ENCODE measurements at regions not wholly inside any gene's neighbourhood (a gene's known extent, or its start where the extent isn't known, plus 50 kb on each side); places are given as distances from the start of the nearest gene placed in this dataset.

GRCh38 chr2:146123256-146123655, 1603.3 kb upstream of the ZEB2 start:
- Mint-ChIP-seq H3K27ac (no peak overlapping the region), H3K4me1 (no peaks in the 10 kb centered on the region), H3K36me3 (no peaks in the 10 kb centered on the region), H3K27me3 (ENCODE audit: low read depth in 3 of 3) (no peaks in the 10 kb centered on the region), H3K9me3 (peaks cover 0 to 3% (median 0%) of the 10 kb centered on the region in 6 donors), H3K4me3 (no peak overlapping the region)
- DNase-seq = no peak

- Mint-ChIP-seq H3K4me3 (no peak overlapping the region), H3K9me3 (peaks cover 0 to 8% (median 3%) of the 10 kb centered on the region in 6 donors), H3K27ac (no peak overlapping the region)
These were observed 1599.7 kb upstream of the ZEB2 start for GRCh38 chr2:146119586-146119985.

GRCh38 chr2:146108993-146109392, 1589.1 kb upstream of the ZEB2 start:
- Mint-ChIP-seq H3K36me3 (no peaks in the 10 kb centered on the region), H3K9me3 (peaks cover 0 to 10% (median 3%) of the 10 kb centered on the region in 6 donors), H3K27ac (no peak overlapping the region), H3K27me3 (ENCODE audit: low read depth in 3 of 3) (no peaks in the 10 kb centered on the region), H3K4me3 (no peak overlapping the region), H3K4me1 (no peaks in the 10 kb centered on the region)
- no peak for DNase-seq

More at GRCh38 chr2:146119586-146119985, 1599.7 kb upstream of the ZEB2 start:
- H3K27me3 Mint-ChIP-seq (ENCODE audit: low read depth in 3 of 3) = no peaks in the 10 kb centered on the region
- H3K36me3 Mint-ChIP-seq = no peaks in the 10 kb centered on the region
- no peak for DNase-seq
- no peaks in the 10 kb centered on the region for H3K4me1 Mint-ChIP-seq

GRCh38 chr2:146094185-146094584, 1574.3 kb upstream of the ZEB2 start:
- Mint-ChIP-seq H3K36me3 (peaks cover 0 to 9% (median 0%) of the 10 kb centered on the region in 3 donors), H3K9me3 (peaks cover 13 to 44% (median 23%) of the 10 kb centered on the region in 6 donors), H3K4me1 (no peaks in the 10 kb centered on the region), H3K27ac (no peak overlapping the region), H3K4me3 (no peak overlapping the region), H3K27me3 (ENCODE audit: low read depth in 3 of 3) (peaks cover 0 to 2% (median 0%) of the 10 kb centered on the region in 3 donors)
- no peak for DNase-seq

GRCh38 chr2:146081459-146081858, 1561.5 kb upstream of the ZEB2 start:
- no peak for DNase-seq
- Mint-ChIP-seq H3K4me1 (no peaks in the 10 kb centered on the region), H3K9me3 (peaks cover 0 to 21% (median 7%) of the 10 kb centered on the region in 6 donors), H3K27ac (no peak overlapping the region), H3K27me3 (ENCODE audit: low read depth in 3 of 3) (peaks cover 0 to 2% (median 1%) of the 10 kb centered on the region in 3 donors), H3K36me3 (no peaks in the 10 kb centered on the region), H3K4me3 (no peak overlapping the region)

GRCh38 chr2:146080925-146081324, 1561.0 kb upstream of the ZEB2 start:
- no peak for DNase-seq
- no peaks in the 10 kb centered on the region for H3K36me3 Mint-ChIP-seq
- H3K4me3 Mint-ChIP-seq = no peak overlapping the region
- peaks cover 0 to 16% (median 11%) of the 10 kb centered on the region in 6 donors for H3K9me3 Mint-ChIP-seq
- H3K27ac Mint-ChIP-seq = no peak overlapping the region
- peaks cover 0 to 2% (median 1%) of the 10 kb centered on the region in 3 donors for H3K27me3 Mint-ChIP-seq (ENCODE audit: low read depth in 3 of 3)
- H3K4me1 Mint-ChIP-seq = no peaks in the 10 kb centered on the region

- Mint-ChIP-seq H3K36me3 (no peaks in the 10 kb centered on the region), H3K27ac (no peak overlapping the region), H3K4me1 (no peaks in the 10 kb centered on the region), H3K27me3 (ENCODE audit: low read depth in 3 of 3) (peaks cover 0 to 2% (median 0%) of the 10 kb centered on the region in 3 donors), H3K9me3 (peaks cover 0 to 24% (median 7%) of the 10 kb centered on the region in 6 donors), H3K4me3 (no peak overlapping the region)
- no peak for DNase-seq
These were observed 1559.3 kb upstream of the ZEB2 start for GRCh38 chr2:146079216-146079615.

- H3K36me3 Mint-ChIP-seq = no peaks in the 10 kb centered on the region
These were observed 1557.2 kb upstream of the ZEB2 start for GRCh38 chr2:146077156-146077555.

GRCh38 chr2:146068051-146068450, 1548.1 kb upstream of the ZEB2 start:
- Mint-ChIP-seq H3K4me3 (no peak overlapping the region), H3K9me3 (peaks cover 6 to 41% (median 10%) of the 10 kb centered on the region in 6 donors), H3K27ac (no peak overlapping the region), H3K4me1 (no peaks in the 10 kb centered on the region), H3K27me3 (ENCODE audit: low read depth in 3 of 3) (peaks cover 0 to 2% (median 0%) of the 10 kb centered on the region in 3 donors), H3K36me3 (no peaks in the 10 kb centered on the region)
- DNase-seq = no peak

More at GRCh38 chr2:146077156-146077555, 1557.2 kb upstream of the ZEB2 start:
- Mint-ChIP-seq H3K27ac (no peak overlapping the region), H3K4me3 (no peak overlapping the region), H3K4me1 (no peaks in the 10 kb centered on the region), H3K9me3 (peaks cover 0 to 33% (median 9%) of the 10 kb centered on the region in 6 donors), H3K27me3 (ENCODE audit: low read depth in 3 of 3) (peaks cover 0 to 2% (median 0%) of the 10 kb centered on the region in 3 donors)
- DNase-seq = no peak

- no peak overlapping the region for H3K27ac Mint-ChIP-seq
- no peaks in the 10 kb centered on the region for H3K36me3 Mint-ChIP-seq
- DNase-seq = no peak
- H3K4me3 Mint-ChIP-seq = no peak overlapping the region
- H3K9me3 Mint-ChIP-seq = peaks cover 0 to 13% (median 6%) of the 10 kb centered on the region in 6 donors
- H3K27me3 Mint-ChIP-seq (ENCODE audit: low read depth in 3 of 3) = no peaks in the 10 kb centered on the region
- no peaks in the 10 kb centered on the region for H3K4me1 Mint-ChIP-seq
These were observed 1528.2 kb upstream of the ZEB2 start for GRCh38 chr2:146048141-146048540.

GRCh38 chr2:146041274-146041910, 1521.5 kb upstream of the ZEB2 start:
- Mint-ChIP-seq H3K4me1 (no peaks in the 10 kb centered on the region), H3K9me3 (peaks cover 0 to 7% (median 2%) of the 10 kb centered on the region in 6 donors), H3K27ac (no peak overlapping the region), H3K27me3 (ENCODE audit: low read depth in 3 of 3) (peaks cover 0 to 2% (median 0%) of the 10 kb centered on the region in 3 donors), H3K4me3 (no peak overlapping the region), H3K36me3 (no peaks in the 10 kb centered on the region)
- DNase-seq = no peak

- H3K36me3 Mint-ChIP-seq = no peaks in the 10 kb centered on the region
- no peaks in the 10 kb centered on the region for H3K4me1 Mint-ChIP-seq
- H3K9me3 Mint-ChIP-seq = peaks cover 0 to 7% (median 2%) of the 10 kb centered on the region in 6 donors
- H3K27me3 Mint-ChIP-seq (ENCODE audit: low read depth in 3 of 3) = peaks cover 0 to 2% (median 0%) of the 10 kb centered on the region in 3 donors
- H3K27ac Mint-ChIP-seq = no peak overlapping the region
- no peak for DNase-seq
- H3K4me3 Mint-ChIP-seq = no peak overlapping the region
These were observed 1520.1 kb upstream of the ZEB2 start for GRCh38 chr2:146040051-146040450.

- Mint-ChIP-seq H3K27me3 (ENCODE audit: low read depth in 3 of 3) (peaks cover 0 to 2% (median 0%) of the 10 kb centered on the region in 3 donors), H3K4me3 (no peak overlapping the region), H3K36me3 (no peaks in the 10 kb centered on the region), H3K27ac (no peak overlapping the region), H3K4me1 (no peaks in the 10 kb centered on the region), H3K9me3 (peaks cover 0 to 8% (median under 1%) of the 10 kb centered on the region in 6 donors)
- DNase-seq = no peak
These were observed 1518.1 kb upstream of the ZEB2 start for GRCh38 chr2:146038014-146038413.

- no peak for DNase-seq
- no peak overlapping the region for H3K4me3 Mint-ChIP-seq
- no peaks in the 10 kb centered on the region for H3K36me3 Mint-ChIP-seq
- H3K9me3 Mint-ChIP-seq = peaks cover 0 to 13% (median 2%) of the 10 kb centered on the region in 6 donors
- H3K4me1 Mint-ChIP-seq = no peaks in the 10 kb centered on the region
- no peak overlapping the region for H3K27ac Mint-ChIP-seq
- peaks cover 0 to 2% (median 0%) of the 10 kb centered on the region in 3 donors for H3K27me3 Mint-ChIP-seq (ENCODE audit: low read depth in 3 of 3)
These were observed 1517.5 kb upstream of the ZEB2 start for GRCh38 chr2:146037334-146037870.
